ENCODE measurements at regions not wholly inside any gene's neighbourhood (a gene's known extent, or its start where the extent isn't known, plus 50 kb on each side); places are given as distances from the start of the nearest gene placed in this dataset.

DNA sequence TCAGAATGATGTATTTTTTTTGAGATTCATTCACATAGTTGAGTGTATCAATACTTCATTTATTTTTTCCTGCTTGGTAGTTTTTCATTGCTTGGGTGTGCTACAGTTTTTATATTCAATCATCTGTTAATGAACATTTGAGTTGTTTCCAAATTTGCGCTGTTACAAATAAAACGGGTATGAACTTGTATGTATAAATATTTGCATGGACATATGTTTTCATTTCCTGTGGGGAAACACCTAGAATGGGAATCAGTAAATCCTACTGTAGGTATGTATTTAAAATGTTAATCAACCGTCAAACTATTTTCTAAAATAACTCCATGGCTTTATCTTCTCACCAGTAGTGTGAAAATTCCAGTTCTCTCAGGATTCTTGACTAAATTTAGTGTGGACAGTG, 826.3 kb downstream of the EFNB2 start:
- H3K36me3 Mint-ChIP-seq (ENCODE audit: low read depth), result no peaks in the 10 kb centered on the region
- no peaks in the 10 kb centered on the region for H3K4me1 ChIP-seq (ENCODE audit: insufficient read depth)
- H3K36me3 ChIP-seq (ENCODE audit: insufficient read depth), result no peaks in the 10 kb centered on the region
- no peak overlapping the region for H3K4me2 ChIP-seq
- no peak overlapping the region for H3K27ac Mint-ChIP-seq
- H3K4me1 Mint-ChIP-seq, result peaks cover 5% of the 10 kb centered on the region
- DNase-seq (ENCODE audit: low spot score), result no peak
- no peaks in the 10 kb centered on the region for H4K20me1 ChIP-seq (replicated peaks; ENCODE audit: insufficient read depth)
- H3K27me3 ChIP-seq (ENCODE audit: insufficient read depth), result no peaks in the 10 kb centered on the region
- no peaks in the 10 kb centered on the region for H3K27me3 Mint-ChIP-seq (ENCODE audit: insufficient read depth, low read depth, poor library complexity)
- no peak overlapping the region for H2AFZ ChIP-seq
- TF ChIP-seq, protein P1, sequence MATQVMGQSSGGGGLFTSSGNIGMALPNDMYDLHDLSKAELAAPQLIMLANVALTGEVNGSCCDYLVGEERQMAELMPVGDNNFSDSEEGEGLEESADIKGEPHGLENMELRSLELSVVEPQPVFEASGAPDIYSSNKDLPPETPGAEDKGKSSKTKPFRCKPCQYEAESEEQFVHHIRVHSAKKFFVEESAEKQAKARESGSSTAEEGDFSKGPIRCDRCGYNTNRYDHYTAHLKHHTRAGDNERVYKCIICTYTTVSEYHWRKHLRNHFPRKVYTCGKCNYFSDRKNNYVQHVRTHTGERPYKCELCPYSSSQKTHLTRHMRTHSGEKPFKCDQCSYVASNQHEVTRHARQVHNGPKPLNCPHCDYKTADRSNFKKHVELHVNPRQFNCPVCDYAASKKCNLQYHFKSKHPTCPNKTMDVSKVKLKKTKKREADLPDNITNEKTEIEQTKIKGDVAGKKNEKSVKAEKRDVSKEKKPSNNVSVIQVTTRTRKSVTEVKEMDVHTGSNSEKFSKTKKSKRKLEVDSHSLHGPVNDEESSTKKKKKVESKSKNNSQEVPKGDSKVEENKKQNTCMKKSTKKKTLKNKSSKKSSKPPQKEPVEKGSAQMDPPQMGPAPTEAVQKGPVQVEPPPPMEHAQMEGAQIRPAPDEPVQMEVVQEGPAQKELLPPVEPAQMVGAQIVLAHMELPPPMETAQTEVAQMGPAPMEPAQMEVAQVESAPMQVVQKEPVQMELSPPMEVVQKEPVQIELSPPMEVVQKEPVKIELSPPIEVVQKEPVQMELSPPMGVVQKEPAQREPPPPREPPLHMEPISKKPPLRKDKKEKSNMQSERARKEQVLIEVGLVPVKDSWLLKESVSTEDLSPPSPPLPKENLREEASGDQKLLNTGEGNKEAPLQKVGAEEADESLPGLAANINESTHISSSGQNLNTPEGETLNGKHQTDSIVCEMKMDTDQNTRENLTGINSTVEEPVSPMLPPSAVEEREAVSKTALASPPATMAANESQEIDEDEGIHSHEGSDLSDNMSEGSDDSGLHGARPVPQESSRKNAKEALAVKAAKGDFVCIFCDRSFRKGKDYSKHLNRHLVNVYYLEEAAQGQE (IDR thresholded peaks at IDR 0.05; ENCODE audit: unreplicated experiment), result no peak
- no peak for TF ChIP-seq POLR2AphosphoS5 (IDR thresholded peaks at IDR 0.05; ENCODE audit: low read depth)
- TF ChIP-seq ZNF114 (CRISPR knock-in tag; IDR thresholded peaks at IDR 0.05), result no peak
- no peak for TF ChIP-seq EZH2phosphoT487 (IDR thresholded peaks at IDR 0.05; ENCODE audit: unreplicated experiment)
- TF ChIP-seq, protein P2, sequence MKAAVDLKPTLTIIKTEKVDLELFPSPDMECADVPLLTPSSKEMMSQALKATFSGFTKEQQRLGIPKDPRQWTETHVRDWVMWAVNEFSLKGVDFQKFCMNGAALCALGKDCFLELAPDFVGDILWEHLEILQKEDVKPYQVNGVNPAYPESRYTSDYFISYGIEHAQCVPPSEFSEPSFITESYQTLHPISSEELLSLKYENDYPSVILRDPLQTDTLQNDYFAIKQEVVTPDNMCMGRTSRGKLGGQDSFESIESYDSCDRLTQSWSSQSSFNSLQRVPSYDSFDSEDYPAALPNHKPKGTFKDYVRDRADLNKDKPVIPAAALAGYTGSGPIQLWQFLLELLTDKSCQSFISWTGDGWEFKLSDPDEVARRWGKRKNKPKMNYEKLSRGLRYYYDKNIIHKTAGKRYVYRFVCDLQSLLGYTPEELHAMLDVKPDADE (IDR thresholded peaks at IDR 0.05), result no peak
- TF ChIP-seq, protein P3, sequence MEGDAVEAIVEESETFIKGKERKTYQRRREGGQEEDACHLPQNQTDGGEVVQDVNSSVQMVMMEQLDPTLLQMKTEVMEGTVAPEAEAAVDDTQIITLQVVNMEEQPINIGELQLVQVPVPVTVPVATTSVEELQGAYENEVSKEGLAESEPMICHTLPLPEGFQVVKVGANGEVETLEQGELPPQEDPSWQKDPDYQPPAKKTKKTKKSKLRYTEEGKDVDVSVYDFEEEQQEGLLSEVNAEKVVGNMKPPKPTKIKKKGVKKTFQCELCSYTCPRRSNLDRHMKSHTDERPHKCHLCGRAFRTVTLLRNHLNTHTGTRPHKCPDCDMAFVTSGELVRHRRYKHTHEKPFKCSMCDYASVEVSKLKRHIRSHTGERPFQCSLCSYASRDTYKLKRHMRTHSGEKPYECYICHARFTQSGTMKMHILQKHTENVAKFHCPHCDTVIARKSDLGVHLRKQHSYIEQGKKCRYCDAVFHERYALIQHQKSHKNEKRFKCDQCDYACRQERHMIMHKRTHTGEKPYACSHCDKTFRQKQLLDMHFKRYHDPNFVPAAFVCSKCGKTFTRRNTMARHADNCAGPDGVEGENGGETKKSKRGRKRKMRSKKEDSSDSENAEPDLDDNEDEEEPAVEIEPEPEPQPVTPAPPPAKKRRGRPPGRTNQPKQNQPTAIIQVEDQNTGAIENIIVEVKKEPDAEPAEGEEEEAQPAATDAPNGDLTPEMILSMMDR (conservative IDR thresholded peaks at IDR 0.05; ENCODE audit: low read depth in 2 of 2), result no peak
- TF ChIP-seq EZH2 (IDR thresholded peaks at IDR 0.05; ENCODE audit: low read depth, unreplicated experiment), result no peak
- no peak for TF ChIP-seq ZNF331 (CRISPR knock-in tag; IDR thresholded peaks at IDR 0.05; ENCODE audit: low read depth)
- no peak for TF ChIP-seq NANOG (IDR thresholded peaks at IDR 0.05; ENCODE audit: borderline replicate concordance)
- TF ChIP-seq STAT1 (IDR thresholded peaks at IDR 0.05; ENCODE audit: unreplicated experiment), result no peak
- TF ChIP-seq JUNB (IDR thresholded peaks at IDR 0.05; ENCODE audit: unreplicated experiment), result no peak
- TF ChIP-seq, protein P4, sequence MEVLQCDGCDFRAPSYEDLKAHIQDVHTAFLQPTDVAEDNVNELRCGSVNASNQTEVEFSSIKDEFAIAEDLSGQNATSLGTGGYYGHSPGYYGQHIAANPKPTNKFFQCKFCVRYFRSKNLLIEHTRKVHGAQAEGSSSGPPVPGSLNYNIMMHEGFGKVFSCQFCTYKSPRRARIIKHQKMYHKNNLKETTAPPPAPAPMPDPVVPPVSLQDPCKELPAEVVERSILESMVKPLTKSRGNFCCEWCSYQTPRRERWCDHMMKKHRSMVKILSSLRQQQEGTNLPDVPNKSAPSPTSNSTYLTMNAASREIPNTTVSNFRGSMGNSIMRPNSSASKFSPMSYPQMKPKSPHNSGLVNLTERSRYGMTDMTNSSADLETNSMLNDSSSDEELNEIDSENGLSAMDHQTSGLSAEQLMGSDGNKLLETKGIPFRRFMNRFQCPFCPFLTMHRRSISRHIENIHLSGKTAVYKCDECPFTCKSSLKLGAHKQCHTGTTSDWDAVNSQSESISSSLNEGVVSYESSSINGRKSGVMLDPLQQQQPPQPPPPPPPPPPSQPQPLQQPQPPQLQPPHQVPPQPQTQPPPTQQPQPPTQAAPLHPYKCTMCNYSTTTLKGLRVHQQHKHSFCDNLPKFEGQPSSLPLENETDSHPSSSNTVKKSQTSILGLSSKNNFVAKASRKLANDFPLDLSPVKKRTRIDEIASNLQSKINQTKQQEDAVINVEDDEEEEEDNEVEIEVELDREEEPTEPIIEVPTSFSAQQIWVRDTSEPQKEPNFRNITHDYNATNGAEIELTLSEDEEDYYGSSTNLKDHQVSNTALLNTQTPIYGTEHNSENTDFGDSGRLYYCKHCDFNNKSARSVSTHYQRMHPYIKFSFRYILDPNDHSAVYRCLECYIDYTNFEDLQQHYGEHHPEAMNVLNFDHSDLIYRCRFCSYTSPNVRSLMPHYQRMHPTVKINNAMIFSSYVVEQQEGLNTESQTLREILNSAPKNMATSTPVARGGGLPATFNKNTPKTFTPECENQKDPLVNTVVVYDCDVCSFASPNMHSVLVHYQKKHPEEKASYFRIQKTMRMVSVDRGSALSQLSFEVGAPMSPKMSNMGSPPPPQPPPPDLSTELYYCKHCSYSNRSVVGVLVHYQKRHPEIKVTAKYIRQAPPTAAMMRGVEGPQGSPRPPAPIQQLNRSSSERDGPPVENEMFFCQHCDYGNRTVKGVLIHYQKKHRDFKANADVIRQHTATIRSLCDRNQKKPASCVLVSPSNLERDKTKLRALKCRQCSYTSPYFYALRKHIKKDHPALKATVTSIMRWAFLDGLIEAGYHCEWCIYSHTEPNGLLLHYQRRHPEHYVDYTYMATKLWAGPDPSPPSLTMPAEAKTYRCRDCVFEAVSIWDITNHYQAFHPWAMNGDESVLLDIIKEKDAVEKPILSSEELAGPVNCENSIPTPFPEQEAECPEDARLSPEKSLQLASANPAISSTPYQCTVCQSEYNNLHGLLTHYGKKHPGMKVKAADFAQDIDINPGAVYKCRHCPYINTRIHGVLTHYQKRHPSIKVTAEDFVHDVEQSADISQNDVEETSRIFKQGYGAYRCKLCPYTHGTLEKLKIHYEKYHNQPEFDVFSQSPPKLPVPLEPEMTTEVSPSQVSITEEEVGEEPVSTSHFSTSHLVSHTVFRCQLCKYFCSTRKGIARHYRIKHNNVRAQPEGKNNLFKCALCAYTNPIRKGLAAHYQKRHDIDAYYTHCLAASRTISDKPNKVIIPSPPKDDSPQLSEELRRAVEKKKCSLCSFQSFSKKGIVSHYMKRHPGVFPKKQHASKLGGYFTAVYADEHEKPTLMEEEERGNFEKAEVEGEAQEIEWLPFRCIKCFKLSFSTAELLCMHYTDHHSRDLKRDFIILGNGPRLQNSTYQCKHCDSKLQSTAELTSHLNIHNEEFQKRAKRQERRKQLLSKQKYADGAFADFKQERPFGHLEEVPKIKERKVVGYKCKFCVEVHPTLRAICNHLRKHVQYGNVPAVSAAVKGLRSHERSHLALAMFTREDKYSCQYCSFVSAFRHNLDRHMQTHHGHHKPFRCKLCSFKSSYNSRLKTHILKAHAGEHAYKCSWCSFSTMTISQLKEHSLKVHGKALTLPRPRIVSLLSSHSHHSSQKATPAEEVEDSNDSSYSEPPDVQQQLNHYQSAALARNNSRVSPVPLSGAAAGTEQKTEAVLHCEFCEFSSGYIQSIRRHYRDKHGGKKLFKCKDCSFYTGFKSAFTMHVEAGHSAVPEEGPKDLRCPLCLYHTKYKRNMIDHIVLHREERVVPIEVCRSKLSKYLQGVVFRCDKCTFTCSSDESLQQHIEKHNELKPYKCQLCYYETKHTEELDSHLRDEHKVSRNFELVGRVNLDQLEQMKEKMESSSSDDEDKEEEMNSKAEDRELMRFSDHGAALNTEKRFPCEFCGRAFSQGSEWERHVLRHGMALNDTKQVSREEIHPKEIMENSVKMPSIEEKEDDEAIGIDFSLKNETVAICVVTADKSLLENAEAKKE (CRISPR knock-in tag; IDR thresholded peaks at IDR 0.05), result no peak
- no peak for TF ChIP-seq CREB1 (CRISPR knock-in tag; IDR thresholded peaks at IDR 0.05; ENCODE audit: low read depth)
- H3K9me2 ChIP-seq (ENCODE audit: insufficient read depth), result no peaks in the 10 kb centered on the region
- H3F3A ChIP-seq (replicated peaks; ENCODE audit: low read depth), result no peaks in the 10 kb centered on the region
- H3K9me3 Mint-ChIP-seq, result no peaks in the 10 kb centered on the region; the same call in 2 of the 3 replicates
- no peak overlapping the region for H3K4me3 Mint-ChIP-seq
- no peak overlapping the region for H3K4me3 ChIP-seq
- no peaks in the 10 kb centered on the region for H3K79me2 ChIP-seq (replicated peaks; ENCODE audit: insufficient read depth)
- H3K27ac ChIP-seq (ENCODE audit: low read depth), result no peak overlapping the region
- no peak for ATAC-seq

Measured in GM23338 (cell line).